ENCODE measurements at regions not wholly inside any gene's neighbourhood (a gene's known extent, or its start where the extent isn't known, plus 50 kb on each side); places are given as distances from the start of the nearest gene placed in this dataset.

DNA sequence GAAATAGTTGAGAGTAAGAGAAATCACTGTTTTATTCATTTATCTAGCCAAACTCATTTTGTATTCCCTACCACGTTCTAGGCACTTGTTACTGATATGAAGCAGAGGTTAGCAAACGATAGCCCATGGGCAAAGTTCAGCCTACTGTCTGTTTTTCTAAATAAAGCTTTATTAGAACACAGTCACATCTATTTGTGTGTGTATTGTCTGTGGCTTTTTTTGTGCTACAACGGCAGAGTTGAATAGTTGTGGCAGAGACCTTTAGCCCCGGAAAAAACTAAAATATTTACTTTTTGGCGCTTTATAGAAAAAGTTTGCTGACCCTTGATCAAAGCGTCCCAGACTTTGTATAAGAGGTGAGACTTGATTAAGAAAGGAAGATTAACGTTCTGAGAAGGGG, 289.1 kb upstream of the CFAP20DC start:
- Histone ChIP-seq H3K4me1 (ENCODE audit: insufficient read depth, poor library complexity, severe bottlenecking) (no peaks in the 10 kb centered on the region), H3K27me3 (ENCODE audit: insufficient read depth, poor library complexity, severe bottlenecking) (no peaks in the 10 kb centered on the region), H3K4me3 (ENCODE audit: severe bottlenecking) (no peak overlapping the region), H3K36me3 (ENCODE audit: low read depth) (no peaks in the 10 kb centered on the region), H3K27ac (ENCODE audit: poor library complexity, severe bottlenecking) (no peak overlapping the region), H3K9me3 (ENCODE audit: severe bottlenecking) (no peaks in the 10 kb centered on the region)
- ATAC-seq (ENCODE audit: low read depth) (no peak), DNase-seq (ENCODE audit: low spot score) (no peak)
- TF ChIP-seq, protein P1, sequence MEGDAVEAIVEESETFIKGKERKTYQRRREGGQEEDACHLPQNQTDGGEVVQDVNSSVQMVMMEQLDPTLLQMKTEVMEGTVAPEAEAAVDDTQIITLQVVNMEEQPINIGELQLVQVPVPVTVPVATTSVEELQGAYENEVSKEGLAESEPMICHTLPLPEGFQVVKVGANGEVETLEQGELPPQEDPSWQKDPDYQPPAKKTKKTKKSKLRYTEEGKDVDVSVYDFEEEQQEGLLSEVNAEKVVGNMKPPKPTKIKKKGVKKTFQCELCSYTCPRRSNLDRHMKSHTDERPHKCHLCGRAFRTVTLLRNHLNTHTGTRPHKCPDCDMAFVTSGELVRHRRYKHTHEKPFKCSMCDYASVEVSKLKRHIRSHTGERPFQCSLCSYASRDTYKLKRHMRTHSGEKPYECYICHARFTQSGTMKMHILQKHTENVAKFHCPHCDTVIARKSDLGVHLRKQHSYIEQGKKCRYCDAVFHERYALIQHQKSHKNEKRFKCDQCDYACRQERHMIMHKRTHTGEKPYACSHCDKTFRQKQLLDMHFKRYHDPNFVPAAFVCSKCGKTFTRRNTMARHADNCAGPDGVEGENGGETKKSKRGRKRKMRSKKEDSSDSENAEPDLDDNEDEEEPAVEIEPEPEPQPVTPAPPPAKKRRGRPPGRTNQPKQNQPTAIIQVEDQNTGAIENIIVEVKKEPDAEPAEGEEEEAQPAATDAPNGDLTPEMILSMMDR (IDR thresholded peaks at IDR 0.05; ENCODE audit: poor library complexity, severe bottlenecking): no peak

DNA sequence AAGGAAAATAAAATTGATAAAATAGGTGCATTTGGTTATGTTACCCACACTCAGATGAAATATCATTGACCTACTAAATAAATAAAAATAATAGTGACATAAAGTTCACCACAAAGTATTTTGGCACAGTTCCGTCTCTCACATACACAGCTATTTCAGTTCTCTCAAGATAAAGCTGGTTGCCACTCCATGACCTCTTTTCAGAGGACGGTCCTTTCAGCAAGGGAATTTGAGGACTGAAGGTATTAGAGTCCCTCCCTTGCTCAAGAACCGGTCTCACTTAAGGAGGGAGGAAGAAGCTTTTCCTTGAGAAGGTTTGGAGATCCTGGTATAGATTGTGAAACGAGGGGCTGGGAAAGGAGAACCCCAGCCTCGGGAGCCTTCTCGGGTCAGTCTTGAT, 285.5 kb upstream of the CFAP20DC start:
- ATAC-seq (ENCODE audit: low read depth): no peak
- no peak overlapping the region for H3K27ac ChIP-seq (ENCODE audit: poor library complexity, severe bottlenecking)
- no peak overlapping the region for H3K4me3 ChIP-seq (ENCODE audit: severe bottlenecking)
- TF ChIP-seq, protein P1 (IDR thresholded peaks at IDR 0.05; ENCODE audit: poor library complexity, severe bottlenecking): no peak
- H3K9me3 ChIP-seq (ENCODE audit: severe bottlenecking): no peaks in the 10 kb centered on the region
- no peak for DNase-seq (ENCODE audit: low spot score)
- H3K27me3 ChIP-seq (ENCODE audit: insufficient read depth, poor library complexity, severe bottlenecking): no peaks in the 10 kb centered on the region
- no peaks in the 10 kb centered on the region for H3K4me1 ChIP-seq (ENCODE audit: insufficient read depth, poor library complexity, severe bottlenecking)
- H3K36me3 ChIP-seq (ENCODE audit: low read depth): no peaks in the 10 kb centered on the region

GRCh38 chr3:59334585-59334984, 284.8 kb upstream of the CFAP20DC start:
- Histone ChIP-seq H3K9me3 (ENCODE audit: severe bottlenecking) (no peaks in the 10 kb centered on the region), H3K4me1 (ENCODE audit: insufficient read depth, poor library complexity, severe bottlenecking) (no peaks in the 10 kb centered on the region), H3K4me3 (ENCODE audit: severe bottlenecking) (no peak overlapping the region), H3K27ac (ENCODE audit: poor library complexity, severe bottlenecking) (no peak overlapping the region), H3K36me3 (ENCODE audit: low read depth) (no peaks in the 10 kb centered on the region), H3K27me3 (ENCODE audit: insufficient read depth, poor library complexity, severe bottlenecking) (no peaks in the 10 kb centered on the region)
- DNase-seq (ENCODE audit: low spot score) (no peak), ATAC-seq (ENCODE audit: low read depth) (no peak)
- TF ChIP-seq, protein P1 (IDR thresholded peaks at IDR 0.05; ENCODE audit: poor library complexity, severe bottlenecking): no peak

- Histone ChIP-seq H3K27me3 (ENCODE audit: insufficient read depth, poor library complexity, severe bottlenecking) (no peaks in the 10 kb centered on the region), H3K9me3 (ENCODE audit: severe bottlenecking) (no peaks in the 10 kb centered on the region), H3K4me3 (ENCODE audit: severe bottlenecking) (no peak overlapping the region), H3K27ac (ENCODE audit: poor library complexity, severe bottlenecking) (peak overlapping the region; percentile 76), H3K4me1 (ENCODE audit: insufficient read depth, poor library complexity, severe bottlenecking) (peaks cover 14% of the 10 kb centered on the region), H3K36me3 (ENCODE audit: low read depth) (no peaks in the 10 kb centered on the region)
- TF ChIP-seq, protein P1 (IDR thresholded peaks at IDR 0.05; ENCODE audit: poor library complexity, severe bottlenecking): no peak
- DNase-seq (ENCODE audit: low spot score) (no peak), ATAC-seq (ENCODE audit: low read depth) (peak; percentile 96)
Observed at GRCh38 chr3:59327376-59327808, 277.6 kb upstream of the CFAP20DC start.

DNA sequence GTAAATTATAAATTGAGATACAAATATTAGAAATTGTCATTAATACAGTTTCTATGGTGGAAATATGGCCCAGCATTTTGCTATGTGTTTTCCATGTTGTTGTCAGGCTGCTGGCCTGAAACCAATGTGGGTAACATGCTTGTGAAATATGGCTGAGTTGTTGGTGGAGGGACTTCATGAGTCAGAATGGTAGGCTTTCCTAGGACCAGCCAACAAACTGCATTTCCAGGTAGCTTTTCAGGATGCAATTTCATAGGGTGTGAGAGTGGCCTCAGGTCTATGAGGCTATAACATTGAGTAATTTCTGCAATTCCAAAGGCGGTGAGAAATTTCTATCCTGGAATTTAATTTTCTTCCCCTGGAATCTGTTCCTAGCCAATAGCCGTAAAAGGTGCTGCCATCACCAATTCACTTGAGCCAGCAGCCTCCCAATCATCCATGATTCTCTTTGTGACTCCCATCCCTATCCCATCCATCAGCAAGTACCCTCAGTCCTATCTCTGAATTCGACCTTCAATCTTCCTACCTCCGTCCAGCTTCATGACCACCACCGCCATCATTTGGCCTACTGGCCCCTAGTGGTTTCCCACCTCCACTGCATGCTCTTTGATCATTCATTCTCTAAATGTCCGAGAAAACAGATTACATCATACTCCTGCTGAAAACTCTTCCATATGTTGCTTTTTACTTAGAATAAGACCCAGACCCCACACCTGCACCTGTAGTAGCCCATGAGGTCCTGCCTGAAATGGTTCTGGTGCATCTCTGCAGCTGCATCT, 276.6 kb upstream of the CFAP20DC start:
- no peak for DNase-seq (ENCODE audit: low spot score)

More for the DNA sequence above, 276.6 kb upstream of the CFAP20DC start:
- H3K27me3 ChIP-seq (ENCODE audit: insufficient read depth, poor library complexity, severe bottlenecking): no peaks in the 10 kb centered on the region
- no peaks in the 10 kb centered on the region for H3K36me3 ChIP-seq (ENCODE audit: low read depth)
- H3K4me1 ChIP-seq (ENCODE audit: insufficient read depth, poor library complexity, severe bottlenecking): peaks cover 14% of the 10 kb centered on the region
- no peak overlapping the region for H3K4me3 ChIP-seq (ENCODE audit: severe bottlenecking)
- H3K9me3 ChIP-seq (ENCODE audit: severe bottlenecking): no peaks in the 10 kb centered on the region
- ATAC-seq (ENCODE audit: low read depth): no peak
- TF ChIP-seq, protein P1 (IDR thresholded peaks at IDR 0.05; ENCODE audit: poor library complexity, severe bottlenecking): no peak
- H3K27ac ChIP-seq (ENCODE audit: poor library complexity, severe bottlenecking): peak overlapping the region; percentile 76

All from RWPE2 (cell line).